GM18858 (cell line): ENCODE measurements at regions not wholly inside any gene's neighbourhood (a gene's known extent, or its start where the extent isn't known, plus 50 kb on each side); places are given as distances from the start of the nearest gene placed in this dataset.
"Not testable (repeated sequence)": the region's sequence is repeated elsewhere in the genome, so short reads cannot be mapped to it uniquely, and the experiment has no call there.

Experiments
- ATAC-seq: cut with Tn5 transposase; IDR thresholded peaks from one replicate; pipeline ENCODE4 v1.9.1; 2021; ENCODE audit not compliant: unreplicated experiment

DNA sequence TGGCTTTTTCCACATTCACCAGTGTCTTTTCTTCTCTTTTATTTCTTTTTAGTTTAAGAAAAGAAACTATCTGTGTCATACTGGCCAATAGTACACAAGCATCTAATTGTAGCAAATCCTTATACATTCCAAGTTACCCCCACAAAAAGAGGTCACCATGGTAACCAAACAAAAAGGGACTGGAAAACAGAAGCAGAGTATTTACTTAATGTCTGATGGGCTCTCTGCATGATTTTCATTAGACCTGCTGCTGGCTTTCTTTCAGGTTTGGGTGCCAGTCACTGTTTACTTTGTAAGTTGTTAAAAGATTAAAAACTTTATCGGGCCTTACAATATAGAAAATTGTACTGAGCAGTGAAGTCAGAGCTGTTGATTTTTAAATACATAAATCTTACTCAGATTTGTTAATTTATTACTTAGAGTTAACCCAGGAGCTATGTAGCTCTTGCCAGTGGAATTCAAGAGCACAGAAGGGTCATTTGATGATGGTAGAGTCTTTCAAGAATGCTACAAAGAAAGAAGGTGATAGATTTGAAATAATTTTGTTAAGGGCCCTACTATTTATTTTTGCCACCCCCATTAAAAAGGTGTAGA, 123.9 kb downstream of the BRMS1L start:
- no peak for ATAC-seq

DNA sequence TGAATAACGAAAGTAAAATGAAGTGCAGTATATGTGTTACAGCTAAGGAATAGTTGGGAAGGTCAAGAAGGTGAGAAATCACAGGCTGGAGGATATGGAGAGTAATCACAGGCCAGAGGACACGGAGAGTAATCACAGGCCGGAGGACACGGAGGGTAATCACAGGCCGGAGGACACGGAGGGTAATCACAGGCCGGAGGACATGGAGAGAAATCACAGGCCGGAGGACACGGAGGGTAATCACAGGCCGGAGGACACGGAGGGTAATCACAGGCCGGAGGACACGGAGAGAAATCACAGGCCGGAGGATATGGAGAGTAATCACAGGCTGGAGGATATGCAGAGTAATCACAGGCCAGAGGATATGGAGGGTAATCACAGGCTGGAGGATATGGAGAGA, 121.8 kb downstream of the BRMS1L start:
- not testable (repeated sequence) for ATAC-seq

DNA sequence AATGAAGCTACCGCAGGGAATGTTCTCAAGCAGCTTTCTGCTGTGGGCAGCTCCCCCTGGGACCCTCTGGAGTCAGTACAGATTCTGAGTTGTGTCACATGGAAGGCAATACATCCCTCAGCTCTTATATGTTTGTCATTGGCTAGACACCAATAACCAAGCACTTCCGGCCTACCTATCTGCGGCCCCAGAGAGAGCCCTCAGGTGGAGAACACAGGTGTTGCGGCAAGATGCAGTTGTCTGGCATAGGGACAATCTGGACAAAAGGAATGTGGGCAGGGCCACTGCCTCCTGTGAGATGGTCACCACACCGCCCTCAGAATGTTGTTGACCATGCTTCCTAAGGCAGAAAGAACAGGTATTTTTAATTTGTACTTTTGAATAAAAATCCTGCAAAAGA, 118.7 kb downstream of the BRMS1L start:
- ATAC-seq = no peak

DNA sequence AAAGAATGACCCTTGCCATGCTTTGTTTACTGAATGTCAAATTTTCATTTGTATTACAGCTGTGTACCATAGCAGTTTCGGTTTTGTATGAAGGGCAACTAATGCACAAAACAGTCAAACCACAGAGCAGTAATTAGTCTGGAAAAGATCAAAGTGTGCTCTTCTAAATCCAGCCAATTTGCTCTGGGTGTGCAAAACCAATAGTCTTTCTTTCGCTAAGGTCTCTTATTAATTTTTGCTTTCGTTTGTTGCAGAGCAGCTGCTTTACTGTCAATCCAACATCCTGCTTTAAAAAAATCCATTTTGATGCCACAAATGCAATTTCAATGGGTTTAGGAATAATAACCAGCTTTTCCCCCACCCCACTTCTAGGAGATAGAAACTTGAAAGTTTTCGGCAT, 114.2 kb downstream of the BRMS1L start:
- peak; percentile 53 for ATAC-seq

DNA sequence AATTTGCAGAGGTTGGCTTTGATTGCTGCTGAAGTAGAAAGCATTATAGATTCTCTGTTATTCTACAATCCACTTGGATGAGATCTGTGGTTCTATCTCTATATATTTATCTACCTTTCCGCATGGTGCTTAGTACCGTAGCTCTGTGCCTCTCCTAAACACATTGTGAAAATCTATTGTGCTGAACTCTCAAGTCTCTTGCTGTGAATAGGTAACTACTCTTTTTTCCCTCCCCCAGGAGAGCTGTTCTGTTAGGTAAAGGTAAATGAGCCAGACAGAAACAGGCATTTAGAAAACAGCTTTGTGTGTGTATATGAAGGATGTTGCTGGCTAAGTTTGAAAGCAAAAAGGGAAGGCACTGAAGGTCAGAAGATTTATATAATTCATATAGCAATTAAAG, 112.6 kb downstream of the BRMS1L start:
- ATAC-seq = no peak

DNA sequence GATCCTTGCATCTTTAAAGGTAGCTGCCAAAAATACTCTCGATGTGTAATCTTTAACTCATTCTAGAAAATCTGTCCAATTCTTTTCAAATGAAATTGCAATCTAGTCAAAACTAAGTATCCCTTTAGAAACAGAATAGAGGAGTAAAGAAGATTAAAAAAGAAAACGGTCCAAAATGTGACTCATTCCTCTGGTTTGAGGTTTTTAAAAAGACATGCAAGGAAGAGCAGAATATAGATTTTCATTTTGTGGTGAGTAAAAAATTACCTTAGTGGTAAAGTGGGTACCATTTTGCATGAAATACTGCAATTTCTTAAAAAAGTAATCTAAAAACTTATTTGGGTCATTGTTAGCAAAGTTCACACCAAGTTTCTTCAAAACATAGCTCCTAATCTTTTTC, 108.4 kb downstream of the BRMS1L start:
- ATAC-seq = peak; percentile 85

DNA sequence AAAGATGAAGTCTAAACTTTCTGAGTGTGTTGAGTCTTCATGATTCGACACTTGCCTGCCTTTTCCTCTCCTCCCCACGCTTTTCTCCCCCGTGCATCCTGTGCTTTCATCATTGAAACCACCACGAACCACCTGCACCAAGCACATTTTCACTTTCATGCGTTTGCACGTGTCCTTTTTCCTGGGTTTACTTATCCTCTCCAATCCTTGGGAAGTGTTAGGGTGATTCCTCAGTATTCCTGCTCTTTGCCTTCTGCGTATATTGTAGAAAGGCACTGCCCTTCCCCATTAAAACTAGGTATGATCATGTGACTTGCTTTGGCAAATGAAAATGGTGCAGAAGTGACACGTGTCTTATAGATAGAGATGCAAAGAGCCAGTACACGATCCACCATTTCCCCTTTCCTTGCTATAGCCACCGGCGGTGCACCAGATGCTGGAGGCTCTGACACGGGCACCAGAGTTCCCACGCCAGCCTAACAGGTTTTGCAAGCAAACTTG, 106.6 kb downstream of the BRMS1L start:
- peak; percentile 37 for ATAC-seq

DNA sequence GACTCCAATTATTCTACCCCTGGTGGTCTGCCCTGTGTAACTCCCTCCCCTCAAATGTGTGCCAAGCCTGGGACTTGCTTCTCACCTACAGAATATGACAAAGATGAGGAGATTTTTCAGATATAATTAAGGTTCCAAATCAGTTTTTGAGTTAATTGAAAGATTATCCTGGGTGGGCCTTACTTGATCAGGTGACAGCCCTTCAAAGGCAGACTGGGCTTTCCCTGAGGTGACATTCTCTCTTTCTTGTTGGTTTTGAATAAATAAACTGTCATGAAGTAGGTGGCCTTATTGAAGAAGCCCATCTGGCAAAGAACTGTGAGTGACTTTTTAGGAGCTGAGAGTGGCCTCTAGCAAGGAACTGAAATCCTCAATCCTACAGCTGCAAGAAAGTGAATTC, 106.0 kb downstream of the BRMS1L start:
- ATAC-seq = no peak

DNA sequence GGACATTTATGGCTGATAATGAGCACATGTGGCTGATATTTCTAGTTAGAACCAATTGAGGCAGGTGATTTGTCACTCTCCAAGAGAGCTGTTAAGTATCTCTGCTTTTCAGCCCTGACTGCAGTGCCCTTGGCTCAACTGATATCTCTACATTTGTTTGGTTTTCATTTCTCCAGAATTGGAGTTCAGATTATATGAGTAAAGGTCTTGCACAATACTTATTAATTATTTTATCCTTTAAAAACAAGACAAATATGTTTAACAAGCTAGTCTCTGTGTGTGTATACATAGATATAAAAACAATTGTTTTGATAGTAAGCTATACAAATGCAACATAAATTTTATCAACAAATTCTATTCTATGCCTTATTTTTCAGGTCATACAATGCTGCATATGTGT, 105.2 kb downstream of the BRMS1L start:
- no peak for ATAC-seq

DNA sequence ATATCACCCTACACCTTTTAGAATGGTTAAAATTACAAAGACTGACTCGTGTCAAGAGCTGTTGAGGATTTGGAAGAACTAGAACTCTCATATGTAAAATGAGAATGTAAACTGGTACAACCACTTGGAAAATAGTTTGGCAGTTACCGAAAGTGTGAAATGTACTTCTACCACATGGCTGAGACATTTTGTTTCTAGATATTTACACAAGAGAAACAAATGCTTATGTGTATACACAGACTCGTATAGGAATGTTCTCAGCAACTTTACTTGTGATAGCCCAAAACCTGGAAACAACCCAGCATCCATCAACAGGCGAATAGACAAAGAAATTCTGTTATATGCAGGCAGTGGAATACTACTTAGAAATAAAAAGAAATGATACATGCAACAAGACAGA, 103.0 kb downstream of the BRMS1L start:
- ATAC-seq = no peak

DNA sequence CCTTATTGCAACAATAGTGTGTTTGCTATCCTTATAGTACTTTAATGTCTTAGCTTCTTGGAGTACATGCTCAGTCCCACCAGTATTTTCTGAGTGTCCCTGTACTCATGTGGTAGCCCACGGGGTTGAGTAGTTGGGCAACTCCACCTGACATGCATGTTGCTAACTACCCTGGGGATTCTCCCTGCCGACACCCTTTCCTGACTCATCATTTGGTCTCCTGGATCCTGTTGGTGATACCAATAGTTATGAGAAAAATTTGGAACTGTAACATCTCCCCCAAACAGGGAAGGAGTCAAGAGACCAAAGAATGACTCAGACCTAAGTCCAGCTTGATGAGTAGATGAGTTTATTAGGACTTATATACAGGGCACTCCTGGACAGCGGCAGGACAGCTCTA, 101.6 kb downstream of the BRMS1L start:
- no peak for ATAC-seq

DNA sequence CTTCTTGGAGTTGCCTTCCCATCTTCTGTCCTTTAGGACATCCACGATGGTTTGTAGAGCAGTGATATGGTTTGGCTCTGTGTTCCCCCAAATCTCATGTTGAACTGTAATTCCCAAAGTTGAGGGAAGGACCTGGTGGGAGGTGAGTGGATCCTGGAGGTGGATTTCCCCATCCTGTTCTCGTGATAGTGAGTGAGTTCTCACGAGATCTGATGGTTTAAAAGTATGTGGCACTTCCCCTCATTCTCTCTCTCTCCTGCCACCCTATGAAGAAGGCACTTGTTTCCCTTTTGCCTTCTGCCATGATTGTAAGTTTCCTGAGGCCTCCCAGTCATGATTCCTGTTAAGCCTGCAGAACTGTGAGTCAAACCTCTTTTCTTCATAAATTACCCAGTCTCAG, 99.2 kb downstream of the BRMS1L start:
- ATAC-seq = no peak

DNA sequence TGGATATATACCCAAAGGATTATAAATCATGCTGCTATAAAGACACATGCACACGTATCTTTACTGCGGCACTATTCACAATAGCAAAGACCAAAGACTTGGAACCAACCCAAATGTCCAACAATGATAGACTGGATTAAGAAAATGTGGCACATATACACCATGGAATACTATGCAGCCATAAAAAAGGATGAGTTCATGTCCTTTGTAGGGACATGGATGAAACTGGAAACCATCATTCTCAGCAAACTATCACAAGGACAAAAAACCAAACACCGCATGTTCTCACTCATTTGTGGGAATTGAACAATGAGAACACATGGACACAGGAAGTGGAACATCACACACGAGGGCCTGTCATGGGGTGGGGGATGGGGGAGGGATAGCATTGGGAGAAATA, 96.5 kb downstream of the BRMS1L start:
- not testable (repeated sequence) for ATAC-seq

DNA sequence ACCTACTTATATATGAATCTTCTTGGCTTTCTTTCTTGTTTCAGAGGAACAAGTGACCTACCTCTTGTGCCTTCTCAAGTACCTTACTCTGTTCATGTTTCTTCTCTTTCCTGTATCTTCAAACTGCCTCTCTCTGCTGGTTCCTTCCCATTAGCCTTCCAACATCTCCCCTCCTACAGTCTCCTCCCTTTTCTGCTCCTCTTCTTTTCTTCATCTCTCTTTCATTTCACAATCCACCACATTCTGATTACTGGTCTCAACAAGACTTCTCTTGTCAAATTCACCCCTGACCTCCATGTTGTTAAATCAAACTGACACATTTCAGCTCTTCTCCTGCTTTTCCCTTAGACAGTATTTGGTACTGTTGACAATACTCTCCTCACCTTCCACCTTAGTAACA, 95.6 kb downstream of the BRMS1L start:
- no peak for ATAC-seq
